GM12878 (cell line): ENCODE measurements at regions not wholly inside any gene's neighbourhood (a gene's known extent, or its start where the extent isn't known, plus 50 kb on each side); places are given as distances from the start of the nearest gene placed in this dataset.

Experiments
- ATAC-seq: fragments of 200-7000 bp; cut with Tn5 transposase; 3 replicates; pipeline ENCODE4 v1.9.1; 2020; ENCODE audit warnings: mild to moderate bottlenecking, moderate library complexity
- BruUV-seq: library from RNA; stranded (reverse); fragments of 400-500 nt; replicated peaks from 2 replicates; lab custom pipeline; 2021; lab: Mats Ljungman, UMichigan
- CTCF ChIA-PET: fragments of 300-600 bp; sonication (Branson Sonifier 250); formaldehyde crosslinking; extraction: SDS; loops from one replicate; lab custom pipeline; 2021; ENCODE audit warnings: inconsistent platforms; lab: Yijun Ruan, JAX
- POLR2A ChIA-PET: fragments of 350-600 bp; formaldehyde crosslinking; extraction: SDS; loops from one replicate; lab custom pipeline; 2021; ENCODE audit warnings: inconsistent platforms; lab: Charles Lee
- RAD21 ChIA-PET: fragments of 300-600 bp; sonication (Branson Sonifier 250); formaldehyde crosslinking; loops from one replicate; lab custom pipeline; 2023; ENCODE audit warnings: antibody characterized with exemption; ENCODE audit not compliant: unreplicated experiment; lab: Charles Lee
- SMC1A ChIA-PET: fragments of 300-600 bp; sonication (Branson Sonifier 250); formaldehyde crosslinking; loops from one replicate; lab custom pipeline; 2023; ENCODE audit not compliant: unreplicated experiment, uncharacterized antibody; lab: Charles Lee
- DNase-seq: peaks from one replicate; pipeline ENCODE4 v3.0.0-alpha.2; 2011; ENCODE audit warnings: low read depth, low spot score
- FAIRE-seq: peaks from 3 replicates; lab custom pipeline; 2011; peaks lifted over from hg19 to GRCh38; lab: Jason Lieb, UNC
- H2AFZ ChIP-seq: 2 replicates; pipeline ENCODE4 v1.6.0; 2011; ENCODE audit warnings: low read depth, low read length, control low read depth; ENCODE audit not compliant: control insufficient read depth
- H3K27ac ChIP-seq: 2 replicates; pipeline ENCODE4 v1.5.1; 2011; ENCODE audit warnings: control low read depth; ENCODE audit not compliant: control insufficient read depth, insufficient read depth
- H3K27me3 ChIP-seq, 2 experiments: replicated peaks in 1 of 2; 2 replicates each; pipeline versions ENCODE4 v1.6.0 to v1.6.1; 2011; ENCODE audit warnings: low read length in 1 of 2; ENCODE audit not compliant: control insufficient read depth in 2 of 2, insufficient read depth in 2 of 2
- H3K36me3 ChIP-seq, 2 experiments: 2 replicates each; pipeline ENCODE4 v1.5.1; 2011; ENCODE audit warnings: low read length in 1 of 2; ENCODE audit not compliant: control insufficient read depth in 2 of 2, insufficient read depth in 2 of 2
- H3K4me1 ChIP-seq: 2 replicates; pipeline ENCODE4 v1.6.1; 2011; ENCODE audit warnings: mild to moderate bottlenecking, low read length, moderate library complexity, mixed read lengths; ENCODE audit not compliant: control insufficient read depth, insufficient read depth
- H3K4me2 ChIP-seq: 2 replicates; pipeline ENCODE4 v1.6.0; 2011; ENCODE audit warnings: control low read depth; ENCODE audit not compliant: control insufficient read depth, insufficient read depth
- H3K4me3 ChIP-seq: fragments of 200-600 bp; sonication (generic); 2 replicates; pipeline ENCODE4 v1.5.1; 2016
- H3K79me2 ChIP-seq: 2 replicates; pipeline ENCODE4 v1.6.0; 2011; ENCODE audit warnings: low read length; ENCODE audit not compliant: control insufficient read depth, insufficient read depth
- H3K9ac ChIP-seq: 2 replicates; pipeline ENCODE4 v1.8.0; 2011; ENCODE audit warnings: low read length, control low read depth, mixed read lengths; ENCODE audit not compliant: control insufficient read depth, insufficient read depth
- H3K9me3 ChIP-seq: replicated peaks from 3 replicates; pipeline ENCODE4 v1.5.1; 2011; ENCODE audit warnings: mild to moderate bottlenecking, low read length; ENCODE audit not compliant: control insufficient read depth, insufficient read depth
- H4K20me1 ChIP-seq: 2 replicates; pipeline ENCODE4 v1.6.0; 2011; ENCODE audit not compliant: control insufficient read depth, insufficient read depth
- ASH2L ChIP-seq: fragments of 300-600, 200-600 bp; sonication (generic); IDR thresholded peaks from 2 replicates; pipeline ENCODE4 v1.6.1; 2017; ENCODE audit warnings: low read depth, mild to moderate bottlenecking, borderline replicate concordance
- ATF2 ChIP-seq: IDR thresholded peaks from 2 replicates; pipeline ENCODE4 v1.6.1; 2012; ENCODE audit warnings: low read length, inconsistent platforms
- CBFB ChIP-seq: IDR thresholded peaks from 2 replicates; pipeline ENCODE4 v1.6.1; 2016; ENCODE audit warnings: antibody characterized with exemption, low read depth
- CTCF ChIP-seq, 3 experiments: IDR thresholded peaks in 2 of 3; conservative IDR thresholded peaks in 1 of 3; 2 replicates each; pipeline ENCODE4 v1.5.1; 2011; ENCODE audit warnings: low read depth in 3 of 3, low read length in 3 of 3, mild to moderate bottlenecking in 3 of 3, control low read depth in 2 of 3, moderate library complexity in 2 of 3, inconsistent platforms in 1 of 3, mixed read lengths in 1 of 3; ENCODE audit not compliant: control insufficient read depth in 2 of 3, insufficient read depth in 1 of 3; ENCODE audit errors: extremely low read depth in 1 of 3
- GABPA ChIP-seq: IDR thresholded peaks from 2 replicates; pipeline ENCODE4 v1.6.1; 2014; ENCODE audit warnings: antibody characterized with exemption, low read depth, mild to moderate bottlenecking, inconsistent platforms
- MLLT1 ChIP-seq: fragments of 450-650 bp; IDR thresholded peaks from 2 replicates; pipeline ENCODE4 v1.6.1; 2016; ENCODE audit warnings: mild to moderate bottlenecking
- MTA3 ChIP-seq: IDR thresholded peaks from 2 replicates; pipeline ENCODE4 v1.6.1; 2012; ENCODE audit warnings: low read length, inconsistent platforms, borderline replicate concordance
- PBX3 ChIP-seq: IDR thresholded peaks from 2 replicates; pipeline ENCODE4 v1.6.1; 2011; ENCODE audit warnings: mild to moderate bottlenecking, low read depth, low read length, moderate library complexity; ENCODE audit not compliant: insufficient replicate concordance
- RB1 ChIP-seq: fragments of 450-650 bp; formaldehyde crosslinking; IDR thresholded peaks from 2 replicates; pipeline ENCODE4 v1.6.1; 2017; ENCODE audit warnings: mild to moderate bottlenecking, borderline replicate concordance
- RCOR1 ChIP-seq: conservative IDR thresholded peaks from 2 replicates; pipeline ENCODE4 v1.6.1; 2012; ENCODE audit warnings: low read depth, low read length, improper control_type of control experiment
- SMAD5 ChIP-seq: IDR thresholded peaks from 2 replicates; pipeline ENCODE4 v1.6.1; 2016; ENCODE audit warnings: antibody characterized with exemption, low read depth
- ZNF24 ChIP-seq: fragments of 450-650 bp; IDR thresholded peaks from 2 replicates; pipeline ENCODE4 v1.6.1; 2017; ENCODE audit warnings: antibody characterized with exemption, mild to moderate bottlenecking
- ZNF622 ChIP-seq: fragments of 450-650 bp; IDR thresholded peaks from 2 replicates; pipeline ENCODE4 v1.6.1; 2017; ENCODE audit warnings: mild to moderate bottlenecking, inconsistent platforms
- in situ Hi-C: fragments of 300-500 bp; cut with MboI; formaldehyde crosslinking; loops from 9 replicates; pipeline ENCODE4 v1.14.3; 2018; ENCODE audit warnings: mixed read lengths
- intact Hi-C: fragments of 100-400 bp; cut with micrococcal nuclease; formaldehyde crosslinking; loops from one replicate; pipeline ENCODE4 v1.14.2; 2022; ENCODE audit not compliant: unreplicated experiment

- ChIA-PET SMC1A (no interaction called here), RAD21 (no interaction called here), POLR2A (no interaction called here), CTCF (no interaction called here)
- BruUV-seq, result no TSS peak
- intact Hi-C loops (no loop called here), in situ Hi-C loops (no loop called here)
- Histone ChIP-seq H3K4me3 (no peak overlapping the region), H2AFZ (no peak overlapping the region), H3K27ac (no peak overlapping the region), H3K27me3 (no peaks in the 10 kb centered on the region), H3K79me2 (no peaks in the 10 kb centered on the region), H3K9me3 (no peaks in the 10 kb centered on the region), H3K36me3 (no peaks in the 10 kb centered on the region), H3K4me2 (no peak overlapping the region), H3K9ac (no peak overlapping the region), H4K20me1 (no peaks in the 10 kb centered on the region), H3K4me1 (no peaks in the 10 kb centered on the region)
- TF ChIP-seq ZNF622 (no peak), ATF2 (no peak), PBX3 (no peak), ZNF24 (no peak), RCOR1 (no peak), RB1 (no peak), CBFB (no peak), MLLT1 (no peak), MTA3 (no peak), SMAD5 (no peak), GABPA (no peak), ASH2L (no peak), CTCF (IDR thresholded peaks at IDR 0.05 in 2 of 3, conservative IDR thresholded peaks at IDR 0.05 in 1 of 3; ENCODE audit: control insufficient read depth in 2 of 3, extremely low read depth in 1 of 3, insufficient read depth in 1 of 3, low read depth in 3 of 3, low read length in 3 of 3) (no peak)
- no peak for DNase-seq
- no peak for ATAC-seq
- FAIRE-seq, result no peak
Observed at GRCh38 chr4:117425636-117426035, 340.3 kb upstream of the TRAM1L1 start.
